ENCODE measurements at regions not wholly inside any gene's neighbourhood (a gene's known extent, or its start where the extent isn't known, plus 50 kb on each side); places are given as distances from the start of the nearest gene placed in this dataset.

DNA sequence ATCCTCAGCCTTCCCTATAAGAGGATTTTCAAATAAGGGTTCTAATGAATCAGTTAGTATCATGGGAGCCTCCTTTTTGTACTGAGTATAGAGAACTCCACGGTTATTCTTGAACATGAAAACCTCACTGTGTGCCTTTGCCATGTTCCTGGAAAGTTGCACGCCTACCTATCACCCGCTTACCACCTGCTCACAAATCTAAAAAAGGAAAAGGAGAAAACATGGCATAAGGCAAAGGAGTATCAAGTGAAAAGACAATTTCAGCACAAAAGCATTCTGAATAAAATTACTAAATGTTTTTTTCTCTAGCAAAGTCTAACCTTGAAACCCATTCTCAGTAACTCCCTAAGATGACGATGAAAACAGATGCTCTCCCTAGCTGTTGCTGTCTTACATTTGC lies 511.8 kb upstream of the API5 start:
- DNase-seq (no peak), ATAC-seq (no peak), FAIRE-seq (no peak)
- Histone ChIP-seq H3K4me1 (no peaks in the 10 kb centered on the region), H3K36me3 (no peaks in the 10 kb centered on the region), H3K4me3 (no peak overlapping the region), H3K27me3 (no peaks in the 10 kb centered on the region), H3K9me3 (no peaks in the 10 kb centered on the region), H3K27ac (no peak overlapping the region)
- TF ChIP-seq, protein P1, sequence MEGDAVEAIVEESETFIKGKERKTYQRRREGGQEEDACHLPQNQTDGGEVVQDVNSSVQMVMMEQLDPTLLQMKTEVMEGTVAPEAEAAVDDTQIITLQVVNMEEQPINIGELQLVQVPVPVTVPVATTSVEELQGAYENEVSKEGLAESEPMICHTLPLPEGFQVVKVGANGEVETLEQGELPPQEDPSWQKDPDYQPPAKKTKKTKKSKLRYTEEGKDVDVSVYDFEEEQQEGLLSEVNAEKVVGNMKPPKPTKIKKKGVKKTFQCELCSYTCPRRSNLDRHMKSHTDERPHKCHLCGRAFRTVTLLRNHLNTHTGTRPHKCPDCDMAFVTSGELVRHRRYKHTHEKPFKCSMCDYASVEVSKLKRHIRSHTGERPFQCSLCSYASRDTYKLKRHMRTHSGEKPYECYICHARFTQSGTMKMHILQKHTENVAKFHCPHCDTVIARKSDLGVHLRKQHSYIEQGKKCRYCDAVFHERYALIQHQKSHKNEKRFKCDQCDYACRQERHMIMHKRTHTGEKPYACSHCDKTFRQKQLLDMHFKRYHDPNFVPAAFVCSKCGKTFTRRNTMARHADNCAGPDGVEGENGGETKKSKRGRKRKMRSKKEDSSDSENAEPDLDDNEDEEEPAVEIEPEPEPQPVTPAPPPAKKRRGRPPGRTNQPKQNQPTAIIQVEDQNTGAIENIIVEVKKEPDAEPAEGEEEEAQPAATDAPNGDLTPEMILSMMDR (IDR thresholded peaks at IDR 0.05), result no peak
- intact Hi-C loops (cut with DNase I), result no loop called here
- 71 to 77% methylated on average over 4 of the region's 4 CpGs for WGBS, 2 donors

DNA sequence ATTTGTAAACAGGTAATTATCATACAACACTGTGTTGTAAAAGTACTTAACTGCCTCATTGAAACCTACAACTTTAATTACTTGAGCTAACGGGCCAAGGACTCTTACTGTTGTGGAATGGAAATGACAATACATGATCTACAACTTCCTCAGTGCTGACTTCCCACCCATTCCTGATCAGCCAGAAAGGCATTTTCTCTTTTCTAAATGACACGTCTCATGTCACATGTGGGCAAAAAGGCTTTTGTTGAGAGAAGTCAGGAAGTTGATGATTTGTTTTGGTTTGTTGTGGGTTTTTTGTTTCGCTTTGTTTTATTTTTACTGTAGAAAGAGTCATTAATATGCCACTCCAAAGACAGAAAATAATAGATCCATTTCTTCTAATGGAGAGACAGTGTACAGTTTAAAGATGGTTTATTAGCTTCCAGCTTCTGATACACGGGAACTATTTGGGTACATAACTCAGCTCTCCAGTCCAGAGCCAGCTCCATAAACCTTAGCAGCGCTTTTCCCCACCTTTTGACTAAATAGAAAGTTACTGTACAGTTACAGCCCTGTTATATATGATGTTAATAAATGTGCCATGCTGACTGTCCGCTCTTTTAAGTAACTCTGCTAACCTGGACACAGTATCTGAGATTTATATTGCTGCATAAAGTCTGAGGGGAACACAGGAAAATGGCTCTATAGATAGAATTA lies 509.4 kb upstream of the API5 start:
- intact Hi-C loops (cut with DNase I), result no loop called here
- Histone ChIP-seq H3K27ac (no peak overlapping the region), H3K36me3 (no peaks in the 10 kb centered on the region), H3K4me1 (no peaks in the 10 kb centered on the region), H3K9me3 (no peaks in the 10 kb centered on the region), H3K27me3 (no peaks in the 10 kb centered on the region), H3K4me3 (no peak overlapping the region)
- ATAC-seq (no peak), FAIRE-seq (no peak), DNase-seq (no peak)
- WGBS, 2 donors, result 40 to 50% methylated on average over 6 of the region's 6 CpGs
- TF ChIP-seq, protein P1 (IDR thresholded peaks at IDR 0.05), result no peak

DNA sequence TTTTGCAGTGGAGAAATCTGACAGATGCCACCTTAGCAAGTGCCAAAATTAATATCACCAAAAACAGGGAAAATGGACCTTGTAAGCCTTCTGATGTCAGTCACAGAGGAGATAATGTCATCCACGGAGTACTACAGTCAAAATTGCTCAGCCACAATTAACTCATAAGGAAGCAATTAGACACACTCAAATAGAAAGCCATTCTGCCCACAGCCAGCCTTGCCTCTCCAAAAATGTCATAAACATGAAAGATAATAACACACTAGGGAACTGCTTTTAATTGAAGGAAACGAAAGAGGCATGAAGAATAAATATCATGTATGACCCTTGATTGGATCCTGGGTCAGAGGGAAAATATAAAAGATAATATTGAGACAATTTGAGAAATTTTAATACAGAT lies 505.6 kb upstream of the API5 start:
- intact Hi-C loops (cut with DNase I), result no loop called here
- Histone ChIP-seq H3K4me1 (no peaks in the 10 kb centered on the region), H3K27ac (no peak overlapping the region), H3K9me3 (no peaks in the 10 kb centered on the region), H3K4me3 (no peak overlapping the region), H3K27me3 (peaks cover 0 to 3% (median 0%) of the 10 kb centered on the region in 4 donors), H3K36me3 (no peaks in the 10 kb centered on the region)
- no peak for ATAC-seq
- TF ChIP-seq, protein P1 (IDR thresholded peaks at IDR 0.05), result no peak
- FAIRE-seq, result no peak
- WGBS, 2 donors, result 38 to 39% methylated on average over 2 of the region's 2 CpGs
- DNase-seq, result no peak

DNA sequence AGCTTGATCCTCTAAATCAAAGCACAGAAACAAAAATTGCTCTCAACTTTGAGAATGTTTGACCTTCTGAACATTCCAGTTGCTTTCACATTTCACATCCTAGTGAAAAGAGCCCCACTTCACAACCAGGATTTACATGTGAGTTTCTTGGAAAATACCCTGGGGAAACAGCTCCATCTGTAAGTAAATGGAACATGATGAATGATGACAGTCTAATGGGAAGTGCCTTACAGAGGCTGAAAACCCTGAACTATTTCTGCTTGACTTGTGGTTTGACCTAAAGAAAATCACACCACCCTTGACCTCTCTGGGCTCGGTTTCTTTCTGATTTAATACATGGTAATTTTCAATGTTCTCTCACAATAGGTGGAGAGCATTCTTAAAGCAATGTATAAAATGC lies 499.4 kb upstream of the API5 start:
- 18 to 35% methylated on average over 1 of the region's 1 CpG for WGBS, 2 donors
- Histone ChIP-seq H3K4me3 (no peak overlapping the region), H3K4me1 (no peaks in the 10 kb centered on the region), H3K27me3 (peaks cover 0 to 3% (median 0%) of the 10 kb centered on the region in 4 donors), H3K9me3 (no peaks in the 10 kb centered on the region), H3K36me3 (no peaks in the 10 kb centered on the region), H3K27ac (no peak overlapping the region)
- FAIRE-seq (no peak), ATAC-seq (no peak), DNase-seq (no peak)
- TF ChIP-seq, protein P1 (IDR thresholded peaks at IDR 0.05), result no peak
- intact Hi-C loops (cut with DNase I), result no loop called here

DNA sequence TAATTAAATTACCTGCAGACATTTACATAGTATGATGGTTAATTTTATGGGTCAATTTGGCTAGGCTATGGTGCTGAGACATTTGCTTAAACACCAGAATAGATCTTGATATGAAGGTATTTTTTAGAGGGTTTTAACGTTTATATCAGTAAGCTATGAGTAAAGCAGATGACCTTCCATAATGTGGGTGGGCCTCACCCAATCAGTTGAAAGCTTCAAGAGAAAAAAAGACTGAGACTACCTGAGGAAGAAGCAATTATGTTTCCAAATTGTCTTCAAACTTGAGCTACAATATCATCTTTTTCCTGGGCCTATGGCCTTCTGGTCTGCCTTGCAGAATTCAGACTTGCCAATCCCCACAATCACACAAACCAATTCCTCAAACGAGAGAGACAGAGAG lies 498.8 kb upstream of the API5 start:
- TF ChIP-seq, protein P1 (IDR thresholded peaks at IDR 0.05), result no peak
- Histone ChIP-seq H3K4me1 (no peaks in the 10 kb centered on the region), H3K9me3 (no peaks in the 10 kb centered on the region), H3K4me3 (no peak overlapping the region), H3K27me3 (peaks cover 0 to 3% (median 0%) of the 10 kb centered on the region in 4 donors), H3K36me3 (no peaks in the 10 kb centered on the region), H3K27ac (no peak overlapping the region)
- 48 to 51% methylated on average over 2 of the region's 2 CpGs for WGBS, 2 donors
- intact Hi-C loops (cut with DNase I), result no loop called here
- no peak for ATAC-seq
- no peak for DNase-seq
- no peak for FAIRE-seq
